ENCODE measurements at regions not wholly inside any gene's neighbourhood (a gene's known extent, or its start where the extent isn't known, plus 50 kb on each side); places are given as distances from the start of the nearest gene placed in this dataset.
"Not testable (repeated sequence)": the region's sequence is repeated elsewhere in the genome, so short reads cannot be mapped to it uniquely, and the experiment has no call there.

GRCh38 chr5:92662741-92663140 lies 918.3 kb downstream of the NR2F1-AS1 start:
- Histone ChIP-seq H3K4me3 (ENCODE audit: low read depth, low read length) (no peak overlapping the region), H3K27me3 (ENCODE audit: control insufficient read depth, insufficient read depth, low read length) (no peaks in the 10 kb centered on the region), H3K36me3 (ENCODE audit: control insufficient read depth, insufficient read depth, low read length) (no peaks in the 10 kb centered on the region)
- POLR2A ChIA-PET, result no interaction called here
- CTCF ChIA-PET, result no interaction called here
- TF ChIP-seq CTCF (IDR thresholded peaks at IDR 0.05; ENCODE audit: insufficient read depth, low read depth, low read length), result no peak
- no peak for DNase-seq (ENCODE audit: low read depth)

GRCh38 chr5:92659246-92659645 lies 921.8 kb downstream of the NR2F1-AS1 start:
- ChIA-PET POLR2A (no interaction called here), CTCF (no interaction called here)
- TF ChIP-seq CTCF (IDR thresholded peaks at IDR 0.05; ENCODE audit: insufficient read depth, low read depth, low read length), result no peak
- Histone ChIP-seq H3K27me3 (ENCODE audit: control insufficient read depth, insufficient read depth, low read length) (no peaks in the 10 kb centered on the region), H3K36me3 (ENCODE audit: control insufficient read depth, insufficient read depth, low read length) (no peaks in the 10 kb centered on the region), H3K4me3 (ENCODE audit: low read depth, low read length) (no peak overlapping the region)
- no peak for DNase-seq (ENCODE audit: low read depth)

DNA sequence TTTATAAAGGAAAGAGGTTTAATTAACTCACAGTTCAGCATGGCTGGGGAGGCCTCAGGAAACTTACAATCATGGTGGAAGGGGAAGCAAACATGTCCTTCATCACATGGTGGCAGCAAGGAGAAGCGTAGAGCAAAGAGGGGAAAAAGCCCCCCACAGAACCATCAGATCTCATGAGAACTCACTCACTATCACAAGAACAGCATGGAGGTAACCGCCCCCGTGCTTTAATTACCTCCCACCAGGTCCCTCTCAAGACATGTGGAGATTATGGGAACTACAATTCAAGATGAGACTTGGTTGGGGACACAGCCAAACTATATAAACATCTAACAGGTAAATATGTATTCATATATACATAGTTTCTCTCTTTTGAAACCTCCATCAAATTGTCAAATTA lies 926.4 kb downstream of the NR2F1-AS1 start:
- H3K4me3 ChIP-seq (ENCODE audit: low read depth, low read length); POLR2A ChIA-PET; H3K36me3 ChIP-seq (ENCODE audit: control insufficient read depth, insufficient read depth, low read length); DNase-seq (ENCODE audit: low read depth); CTCF ChIA-PET; H3K27me3 ChIP-seq (ENCODE audit: control insufficient read depth, insufficient read depth, low read length): not testable (repeated sequence)

- no peak overlapping the region for H3K4me3 ChIP-seq (ENCODE audit: low read depth, low read length)
- POLR2A ChIA-PET, result interaction anchor here (1.0 kb wide), 1 partner anchor 49 kb away, joined by 3 read pairs; no protein-coding TSS in a partner anchor
- CTCF ChIA-PET, result no interaction called here
- no peaks in the 10 kb centered on the region for H3K27me3 ChIP-seq (ENCODE audit: control insufficient read depth, insufficient read depth, low read length)
- H3K36me3 ChIP-seq (ENCODE audit: control insufficient read depth, insufficient read depth, low read length), result no peaks in the 10 kb centered on the region
- no peak for TF ChIP-seq CTCF (IDR thresholded peaks at IDR 0.05; ENCODE audit: insufficient read depth, low read depth, low read length)
- no peak for DNase-seq (ENCODE audit: low read depth)
Measured at GRCh38 chr5:92653730-92654461, 927.1 kb downstream of the NR2F1-AS1 start.

- DNase-seq (ENCODE audit: low read depth), result peak; percentile 34
- Histone ChIP-seq H3K36me3 (ENCODE audit: control insufficient read depth, insufficient read depth, low read length) (no peaks in the 10 kb centered on the region), H3K4me3 (ENCODE audit: low read depth, low read length) (no peak overlapping the region), H3K27me3 (ENCODE audit: control insufficient read depth, insufficient read depth, low read length) (no peaks in the 10 kb centered on the region)
- no peak for TF ChIP-seq CTCF (IDR thresholded peaks at IDR 0.05; ENCODE audit: insufficient read depth, low read depth, low read length)
- CTCF ChIA-PET, result no interaction called here
- POLR2A ChIA-PET, result interaction anchor here (1.0 kb wide), 1 partner anchor 50 kb away, joined by 3 read pairs; no protein-coding TSS in a partner anchor
Measured at GRCh38 chr5:92652756-92653155, 928.3 kb downstream of the NR2F1-AS1 start.
